SH-SY5Y (cell line): ENCODE measurements at regions not wholly inside any gene's neighbourhood (a gene's known extent, or its start where the extent isn't known, plus 50 kb on each side); places are given as distances from the start of the nearest gene placed in this dataset.

ENCODE experiments used
- GATA2 ChIP-seq: IDR thresholded peaks from 2 replicates; pipeline ENCODE4 v1.6.1; 2011; ENCODE audit warnings: mild to moderate bottlenecking, low read depth, low read length
- GATA3 ChIP-seq: IDR thresholded peaks from 2 replicates; pipeline ENCODE4 v1.6.1; 2011; ENCODE audit warnings: low read depth, mild to moderate bottlenecking, low read length, moderate library complexity

DNA sequence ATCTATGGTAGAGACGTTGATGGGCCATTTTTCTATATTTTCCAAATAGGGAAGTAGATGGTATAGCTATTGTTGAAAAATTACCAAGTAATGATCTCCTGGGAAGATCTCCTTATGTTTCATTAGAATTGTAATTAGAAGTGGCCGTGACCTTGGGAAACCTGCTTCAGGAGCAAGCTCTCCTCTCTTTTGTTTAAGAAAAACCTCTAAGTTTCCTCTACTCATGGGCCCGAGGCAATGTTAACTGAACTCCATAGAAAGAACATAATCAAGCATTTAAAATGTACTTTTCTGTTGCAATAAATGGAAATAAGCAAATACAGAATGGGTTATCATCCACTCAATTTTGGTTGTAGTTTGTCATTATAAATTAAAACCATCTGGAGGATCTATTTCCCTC lies 511.2 kb upstream of the MDFIC2 start:
- TF ChIP-seq GATA3: no peak
- no peak for TF ChIP-seq GATA2

GRCh38 chr3:70822669-70823068 lies 510.2 kb upstream of the MDFIC2 start:
- TF ChIP-seq GATA2 (no peak), GATA3 (no peak)

DNA sequence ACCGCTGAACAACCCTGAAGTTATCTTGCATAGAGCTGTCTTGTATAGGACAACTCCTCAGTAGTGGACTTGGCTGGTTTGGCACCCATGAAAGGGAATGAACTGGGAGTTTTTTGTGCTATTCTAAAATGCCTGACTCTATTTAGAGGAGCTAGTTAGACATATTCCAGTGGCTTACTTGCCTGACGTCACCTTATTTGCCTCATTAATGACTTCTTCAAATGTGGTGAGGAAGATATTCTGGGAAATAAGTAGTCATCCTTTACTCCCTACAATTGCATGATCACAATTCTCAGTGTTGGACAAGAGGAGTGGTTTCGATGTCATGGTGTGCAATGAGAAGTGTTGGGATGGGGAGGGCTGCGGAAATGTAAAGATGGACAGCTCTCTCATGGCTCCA lies 509.2 kb upstream of the MDFIC2 start:
- TF ChIP-seq GATA2 (no peak), GATA3 (no peak)

- no peak for TF ChIP-seq GATA3
- TF ChIP-seq GATA2: no peak
Measured at GRCh38 chr3:70820397-70820796, 508.0 kb upstream of the MDFIC2 start.

DNA sequence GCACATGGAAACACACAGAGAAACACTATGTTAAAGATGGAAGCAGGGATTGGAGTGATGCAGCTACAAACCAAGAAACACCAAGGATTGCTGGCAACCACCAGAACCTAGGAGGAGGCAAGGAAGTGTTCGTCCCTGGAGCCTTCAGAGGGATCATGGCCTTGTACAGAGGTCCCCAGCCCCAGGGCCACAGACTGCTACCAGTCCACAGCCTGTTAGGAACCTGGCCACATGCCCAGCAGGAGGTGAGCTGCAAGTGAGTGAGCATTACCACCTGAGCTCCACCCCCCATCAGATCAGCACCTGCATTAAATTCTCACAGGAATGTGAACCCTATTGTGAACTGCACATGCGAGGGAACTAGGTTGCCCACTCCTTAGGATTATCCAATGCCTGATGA lies 505.7 kb upstream of the MDFIC2 start:
- no peak for TF ChIP-seq GATA2
- no peak for TF ChIP-seq GATA3

- TF ChIP-seq GATA2 (no peak), GATA3 (no peak)
Measured at GRCh38 chr3:70816346-70816745, 503.9 kb upstream of the MDFIC2 start.

DNA sequence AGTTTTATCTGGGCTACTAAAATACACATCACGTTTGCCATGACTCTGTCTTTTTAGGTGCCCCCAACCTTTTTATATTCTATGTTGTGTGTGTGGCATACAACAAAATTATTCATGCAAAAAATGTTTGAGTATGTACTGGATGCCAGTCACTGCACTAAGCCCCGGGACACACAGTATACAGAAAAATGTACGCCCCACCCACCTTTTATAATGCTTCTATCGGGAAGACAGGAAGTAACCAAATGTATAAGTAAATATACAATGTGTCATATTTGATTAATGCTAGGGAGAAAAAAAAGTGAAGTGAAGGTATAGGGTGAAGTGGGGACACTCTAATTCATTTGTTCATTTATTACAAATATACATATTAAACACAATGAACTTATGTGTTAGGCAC lies 503.4 kb upstream of the MDFIC2 start:
- TF ChIP-seq GATA2 (no peak), GATA3 (no peak)

DNA sequence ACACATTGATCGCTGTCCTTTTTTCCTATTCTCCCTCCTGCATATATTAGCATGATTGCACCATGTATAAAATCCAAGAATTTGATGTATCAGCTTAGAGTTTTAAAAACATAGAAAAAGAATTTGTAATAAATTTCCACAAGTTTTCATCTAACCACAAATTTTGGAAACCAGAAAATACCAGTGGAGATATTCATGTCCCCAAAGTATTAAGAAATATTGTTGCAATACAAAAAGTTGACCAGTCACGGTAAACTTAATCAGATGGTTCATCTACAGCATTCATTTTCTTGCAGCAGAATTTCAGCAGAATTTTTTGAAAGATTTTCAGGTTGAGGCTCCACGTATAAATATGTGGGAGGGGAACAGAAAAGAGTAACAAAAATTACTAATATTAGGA lies 500.9 kb upstream of the MDFIC2 start:
- TF ChIP-seq GATA3 (no peak), GATA2 (no peak)

DNA sequence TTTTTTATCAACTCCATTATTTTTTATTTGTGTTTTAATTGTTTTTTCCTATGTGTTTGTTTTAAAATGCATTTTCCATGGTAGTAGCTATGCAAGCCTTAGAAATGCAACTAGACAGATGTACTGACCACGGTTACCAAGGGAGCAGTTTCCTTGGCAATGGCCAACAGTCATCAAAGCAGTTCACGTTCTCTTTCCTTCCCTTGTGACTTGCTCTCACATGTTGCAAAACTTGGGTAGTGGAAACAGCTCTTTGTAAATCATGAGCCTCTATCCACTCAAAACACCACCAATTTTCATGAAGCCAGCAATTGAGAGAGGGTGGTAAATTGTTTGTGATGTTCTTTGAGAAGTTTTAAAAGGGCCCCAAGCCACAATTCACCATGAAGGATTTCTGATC lies 499.4 kb upstream of the MDFIC2 start:
- TF ChIP-seq GATA2: no peak

- TF ChIP-seq GATA2 (no peak), GATA3 (no peak)
Measured at GRCh38 chr3:70808881-70809280, 496.4 kb upstream of the MDFIC2 start.

GRCh38 chr3:70806556-70806955 lies 494.1 kb upstream of the MDFIC2 start:
- TF ChIP-seq GATA3 (no peak), GATA2 (no peak)

- TF ChIP-seq GATA3: no peak
- no peak for TF ChIP-seq GATA2
Measured at GRCh38 chr3:70806021-70806420, 493.6 kb upstream of the MDFIC2 start.

GRCh38 chr3:70805061-70805889 lies 492.8 kb upstream of the MDFIC2 start:
- TF ChIP-seq GATA2 (no peak), GATA3 (no peak)

- TF ChIP-seq GATA2: no peak
- TF ChIP-seq GATA3: no peak
Measured at GRCh38 chr3:70803891-70804290, 491.5 kb upstream of the MDFIC2 start.

DNA sequence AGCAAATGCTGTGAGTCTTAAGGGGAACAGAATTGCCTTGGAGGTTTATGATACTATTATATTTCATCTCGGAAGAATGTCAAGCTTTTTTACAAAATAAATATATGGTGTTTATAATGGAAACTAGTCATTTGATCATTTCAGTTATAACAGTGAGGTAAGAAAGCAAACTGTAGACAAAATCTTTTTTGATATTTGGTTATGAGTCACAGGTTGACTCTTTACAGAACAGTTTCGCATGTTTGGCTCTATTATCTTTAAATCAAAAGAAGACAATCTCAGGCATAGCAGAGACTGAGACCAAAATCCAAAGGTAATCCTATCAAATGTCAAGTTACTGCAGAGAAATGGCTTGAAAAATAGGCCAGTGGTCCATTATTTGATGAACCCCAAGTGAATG lies 490.9 kb upstream of the MDFIC2 start:
- TF ChIP-seq GATA2 (no peak), GATA3 (peak; percentile 13; the same call in 1 of the 2 replicates)

GRCh38 chr3:70800951-70801350 lies 488.5 kb upstream of the MDFIC2 start:
- TF ChIP-seq GATA3 (no peak), GATA2 (no peak)

DNA sequence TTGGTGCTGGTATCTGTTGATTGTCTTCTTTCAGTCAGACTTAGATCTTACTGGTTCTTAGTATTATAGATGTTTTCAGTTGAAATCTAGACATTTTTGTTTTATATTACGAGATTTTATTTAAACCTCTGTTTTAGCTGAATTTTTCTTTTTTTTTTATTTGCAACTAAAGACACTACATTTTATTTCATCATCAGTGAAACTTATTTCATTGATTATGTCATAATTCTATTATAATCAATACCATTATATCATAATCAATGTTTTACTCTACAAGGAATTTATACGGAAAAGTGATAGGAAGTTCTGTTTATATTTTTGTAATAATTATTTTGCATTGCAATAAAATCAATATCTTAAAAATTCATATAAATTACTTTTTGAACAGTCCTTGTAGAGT lies 477.4 kb upstream of the MDFIC2 start:
- no peak for TF ChIP-seq GATA2
- TF ChIP-seq GATA3: no peak
